ENCODE measurements at regions not wholly inside any gene's neighbourhood (a gene's known extent, or its start where the extent isn't known, plus 50 kb on each side); places are given as distances from the start of the nearest gene placed in this dataset.

- H3K27ac ChIP-seq (ENCODE audit: low read depth in 1 of 2, low read length in 1 of 2), result no peak overlapping the region
- H3K27me3 ChIP-seq (ENCODE audit: control insufficient read depth in 3 of 3, insufficient read depth in 3 of 3, low read length in 2 of 3), result no peaks in the 10 kb centered on the region
- no peak overlapping the region for H3K9ac ChIP-seq (ENCODE audit: insufficient read depth in 1 of 2, low read length in 2 of 2)
- no peaks in the 10 kb centered on the region for H3K4me1 ChIP-seq (ENCODE audit: control insufficient read depth in 5 of 5, insufficient read depth in 5 of 5, low read length in 5 of 5)
- H3K4me3 ChIP-seq, result no peak overlapping the region
- TF ChIP-seq CTCF (IDR thresholded peaks at IDR 0.05; ENCODE audit: control extremely low read depth, extremely low read depth), result no peak
- no peaks in the 10 kb centered on the region for H3K36me3 ChIP-seq (ENCODE audit: control insufficient read depth in 4 of 4, insufficient read depth in 4 of 4, low read length in 4 of 4)
- WGBS, 2 donors, result 81% methylated on average over 1 of the region's 1 CpG
- ATAC-seq (ENCODE audit: insufficient read depth, low FRiP score) (no peak), DNase-seq (no peak)
- H3K9me3 ChIP-seq (ENCODE audit: control insufficient read depth in 4 of 4, insufficient read depth in 3 of 4, low read length in 3 of 4), result peaks cover 0 to 4% (median 0%) of the 10 kb centered on the region in 4 donors
Measured at GRCh38 chr15:97013491-97013890, 683.0 kb downstream of the NR2F2 start.

DNA sequence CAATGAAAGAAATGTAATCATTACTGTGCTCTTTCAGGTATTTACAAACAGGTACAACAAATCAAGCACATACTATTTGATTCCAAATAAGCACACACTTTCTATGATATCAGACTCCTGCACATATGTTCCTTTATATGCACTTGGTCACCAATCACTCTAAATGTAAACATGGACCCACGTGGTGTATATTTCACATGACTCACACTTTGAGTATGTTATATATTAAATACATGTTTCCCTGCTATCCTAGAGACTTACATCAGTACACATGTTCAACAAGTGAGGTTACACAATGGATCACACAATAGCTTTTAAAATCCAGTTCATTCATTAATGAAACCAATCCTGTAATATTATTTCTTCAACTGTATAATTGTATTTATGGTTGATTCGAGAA lies 683.5 kb downstream of the NR2F2 start:
- Histone ChIP-seq H3K9me3 (ENCODE audit: control insufficient read depth in 4 of 4, insufficient read depth in 3 of 4, low read length in 3 of 4) (peaks cover 0 to 4% (median 0%) of the 10 kb centered on the region in 4 donors), H3K36me3 (ENCODE audit: control insufficient read depth in 4 of 4, insufficient read depth in 4 of 4, low read length in 4 of 4) (no peaks in the 10 kb centered on the region), H3K9ac (ENCODE audit: insufficient read depth in 1 of 2, low read length in 2 of 2) (no peak overlapping the region), H3K4me1 (ENCODE audit: control insufficient read depth in 5 of 5, insufficient read depth in 5 of 5, low read length in 5 of 5) (no peaks in the 10 kb centered on the region), H3K27ac (ENCODE audit: low read depth in 1 of 2, low read length in 1 of 2) (no peak overlapping the region), H3K27me3 (ENCODE audit: control insufficient read depth in 3 of 3, insufficient read depth in 3 of 3, low read length in 2 of 3) (no peaks in the 10 kb centered on the region), H3K4me3 (no peak overlapping the region)
- TF ChIP-seq CTCF (IDR thresholded peaks at IDR 0.05; ENCODE audit: control extremely low read depth, extremely low read depth), result no peak
- ATAC-seq (ENCODE audit: insufficient read depth, low FRiP score) (no peak), DNase-seq (peak in 1 of 3 donors; percentile 23)
- WGBS, 2 donors, result 47 to 49% methylated on average over 2 of the region's 2 CpGs

GRCh38 chr15:97023488-97023844 lies 693.0 kb downstream of the NR2F2 start:
- 14% methylated on average over 1 of the region's 1 CpG for WGBS, 2 donors
- no peak overlapping the region for H3K4me3 ChIP-seq
- no peak for DNase-seq
- no peak overlapping the region for H3K9ac ChIP-seq (ENCODE audit: insufficient read depth in 1 of 2, low read length in 2 of 2)
- H3K27ac ChIP-seq (ENCODE audit: low read depth in 1 of 2, low read length in 1 of 2), result no peak overlapping the region
- no peak for TF ChIP-seq CTCF (IDR thresholded peaks at IDR 0.05; ENCODE audit: control extremely low read depth, extremely low read depth)
- H3K36me3 ChIP-seq (ENCODE audit: control insufficient read depth in 4 of 4, insufficient read depth in 4 of 4, low read length in 4 of 4), result no peaks in the 10 kb centered on the region
- no peaks in the 10 kb centered on the region for H3K4me1 ChIP-seq (ENCODE audit: control insufficient read depth in 5 of 5, insufficient read depth in 5 of 5, low read length in 5 of 5)
- H3K27me3 ChIP-seq (ENCODE audit: control insufficient read depth in 3 of 3, insufficient read depth in 3 of 3, low read length in 2 of 3), result no peaks in the 10 kb centered on the region
- peaks cover 0 to 4% (median under 1%) of the 10 kb centered on the region in 4 donors for H3K9me3 ChIP-seq (ENCODE audit: control insufficient read depth in 4 of 4, insufficient read depth in 3 of 4, low read length in 3 of 4)
- no peak for ATAC-seq (ENCODE audit: insufficient read depth, low FRiP score)

DNA sequence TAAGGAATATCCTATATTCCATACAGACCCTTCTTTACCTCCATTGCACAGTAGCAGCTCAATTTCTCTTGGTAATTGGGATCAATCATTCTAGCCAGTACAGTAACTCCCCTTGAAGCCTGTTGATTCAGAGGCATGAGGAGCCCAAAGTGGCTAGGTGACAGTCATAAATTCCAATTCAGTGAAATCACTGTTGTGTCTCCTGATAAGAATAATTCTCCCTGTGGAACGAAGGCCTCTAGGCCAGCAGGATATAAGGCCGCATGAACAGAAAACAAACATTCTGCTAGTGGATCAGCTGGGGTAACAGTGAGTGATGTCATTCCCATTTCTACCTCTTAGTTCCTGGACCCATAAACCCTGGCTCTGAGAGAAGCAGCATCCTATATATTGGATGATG lies 696.3 kb downstream of the NR2F2 start:
- no peak overlapping the region for H3K27ac ChIP-seq (ENCODE audit: low read depth in 1 of 2, low read length in 1 of 2)
- WGBS, 2 donors, result 66 to 69% methylated on average over 2 of the region's 2 CpGs
- H3K4me3 ChIP-seq, result no peak overlapping the region
- DNase-seq (no peak), ATAC-seq (ENCODE audit: insufficient read depth, low FRiP score) (no peak)
- no peaks in the 10 kb centered on the region for H3K27me3 ChIP-seq (ENCODE audit: control insufficient read depth in 3 of 3, insufficient read depth in 3 of 3, low read length in 2 of 3)
- H3K9me3 ChIP-seq (ENCODE audit: control insufficient read depth in 4 of 4, insufficient read depth in 3 of 4, low read length in 3 of 4), result peaks cover 0 to 5% (median 3%) of the 10 kb centered on the region in 4 donors
- H3K9ac ChIP-seq (ENCODE audit: insufficient read depth in 1 of 2, low read length in 2 of 2), result no peak overlapping the region
- no peak for TF ChIP-seq CTCF (IDR thresholded peaks at IDR 0.05; ENCODE audit: control extremely low read depth, extremely low read depth)
- no peaks in the 10 kb centered on the region for H3K4me1 ChIP-seq (ENCODE audit: control insufficient read depth in 5 of 5, insufficient read depth in 5 of 5, low read length in 5 of 5)
- no peaks in the 10 kb centered on the region for H3K36me3 ChIP-seq (ENCODE audit: control insufficient read depth in 4 of 4, insufficient read depth in 4 of 4, low read length in 4 of 4)

All from lung (tissue), 11 donors.